ENCODE measurements at regions not wholly inside any gene's neighbourhood (a gene's known extent, or its start where the extent isn't known, plus 50 kb on each side); places are given as distances from the start of the nearest gene placed in this dataset.
"Not testable (repeated sequence)": the region's sequence is repeated elsewhere in the genome, so short reads cannot be mapped to it uniquely, and the experiment has no call there.

DNA sequence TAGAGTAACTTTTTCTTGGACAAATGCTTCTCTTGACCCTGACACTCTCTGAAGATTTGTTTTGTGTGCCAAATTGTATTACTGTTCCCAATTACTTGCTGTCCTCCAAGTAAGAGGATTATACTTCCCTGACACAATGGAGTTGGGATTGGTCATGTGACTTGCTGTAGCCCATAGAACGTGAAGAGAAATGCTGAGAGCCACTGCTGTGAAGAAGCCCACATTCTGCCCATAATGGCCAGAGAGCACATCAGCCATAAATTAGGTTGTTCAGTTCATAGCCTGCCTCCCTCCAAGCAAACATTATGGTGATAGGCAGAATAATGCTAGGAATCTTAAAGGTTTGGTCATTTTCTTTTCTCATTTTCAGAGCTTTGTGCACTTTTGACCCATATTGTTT, 198.9 kb downstream of the SPATA31A1 start:
- not testable (repeated sequence) for H3K4me3 ChIP-seq (ENCODE audit: low read length)
- peak; percentile 10 for DNase-seq (ENCODE audit: low read depth)

DNA sequence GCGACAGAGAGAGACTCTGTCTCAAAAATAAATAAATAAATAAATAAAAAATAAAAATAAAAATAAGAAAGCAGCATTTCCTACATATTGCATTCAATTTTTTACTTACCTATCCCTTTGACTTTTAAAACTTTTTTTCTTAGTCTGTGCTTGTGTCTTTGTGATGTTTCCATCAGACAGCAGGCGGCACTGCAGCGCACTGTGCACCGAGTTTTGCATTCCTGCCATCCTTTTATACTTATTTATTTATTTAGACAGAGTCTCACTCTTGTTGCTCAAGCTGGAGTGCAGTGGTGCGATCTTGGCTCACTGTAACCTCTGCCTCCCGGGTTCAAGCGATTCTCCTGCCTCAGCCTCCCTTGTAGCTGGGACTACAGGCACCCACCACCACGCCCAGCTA, 203.9 kb downstream of the SPATA31A1 start:
- TF ChIP-seq, protein P1, sequence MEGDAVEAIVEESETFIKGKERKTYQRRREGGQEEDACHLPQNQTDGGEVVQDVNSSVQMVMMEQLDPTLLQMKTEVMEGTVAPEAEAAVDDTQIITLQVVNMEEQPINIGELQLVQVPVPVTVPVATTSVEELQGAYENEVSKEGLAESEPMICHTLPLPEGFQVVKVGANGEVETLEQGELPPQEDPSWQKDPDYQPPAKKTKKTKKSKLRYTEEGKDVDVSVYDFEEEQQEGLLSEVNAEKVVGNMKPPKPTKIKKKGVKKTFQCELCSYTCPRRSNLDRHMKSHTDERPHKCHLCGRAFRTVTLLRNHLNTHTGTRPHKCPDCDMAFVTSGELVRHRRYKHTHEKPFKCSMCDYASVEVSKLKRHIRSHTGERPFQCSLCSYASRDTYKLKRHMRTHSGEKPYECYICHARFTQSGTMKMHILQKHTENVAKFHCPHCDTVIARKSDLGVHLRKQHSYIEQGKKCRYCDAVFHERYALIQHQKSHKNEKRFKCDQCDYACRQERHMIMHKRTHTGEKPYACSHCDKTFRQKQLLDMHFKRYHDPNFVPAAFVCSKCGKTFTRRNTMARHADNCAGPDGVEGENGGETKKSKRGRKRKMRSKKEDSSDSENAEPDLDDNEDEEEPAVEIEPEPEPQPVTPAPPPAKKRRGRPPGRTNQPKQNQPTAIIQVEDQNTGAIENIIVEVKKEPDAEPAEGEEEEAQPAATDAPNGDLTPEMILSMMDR (conservative IDR thresholded peaks at IDR 0.05; ENCODE audit: low read depth, low read length): peak; percentile 31
- DNase-seq (ENCODE audit: low read depth): not testable (repeated sequence)

DNA sequence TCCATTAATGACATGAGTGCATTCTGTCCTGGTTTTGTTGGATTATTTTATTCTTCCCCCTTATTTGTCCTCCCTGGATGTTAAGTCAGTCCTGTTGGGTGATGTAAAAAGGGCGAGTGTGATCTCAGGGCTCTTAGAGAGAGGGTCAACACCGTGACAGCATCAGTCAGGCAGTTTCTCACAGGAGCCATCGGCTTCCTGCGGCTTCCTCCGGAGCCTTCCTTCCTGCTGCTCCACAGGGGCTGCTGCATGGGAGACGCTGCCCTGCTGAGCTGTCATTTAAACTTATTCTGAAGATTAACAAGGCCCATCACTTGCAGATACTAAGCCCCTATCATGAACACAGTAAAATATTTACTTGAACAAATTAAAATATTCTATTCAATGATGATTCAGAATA, 211.3 kb downstream of the SPATA31A1 start:
- not testable (repeated sequence) for H3K4me3 ChIP-seq (ENCODE audit: low read length); DNase-seq (ENCODE audit: low read depth)

More for the DNA sequence above, 203.9 kb downstream of the SPATA31A1 start:
- not testable (repeated sequence) for H3K4me3 ChIP-seq (ENCODE audit: low read length)

DNA sequence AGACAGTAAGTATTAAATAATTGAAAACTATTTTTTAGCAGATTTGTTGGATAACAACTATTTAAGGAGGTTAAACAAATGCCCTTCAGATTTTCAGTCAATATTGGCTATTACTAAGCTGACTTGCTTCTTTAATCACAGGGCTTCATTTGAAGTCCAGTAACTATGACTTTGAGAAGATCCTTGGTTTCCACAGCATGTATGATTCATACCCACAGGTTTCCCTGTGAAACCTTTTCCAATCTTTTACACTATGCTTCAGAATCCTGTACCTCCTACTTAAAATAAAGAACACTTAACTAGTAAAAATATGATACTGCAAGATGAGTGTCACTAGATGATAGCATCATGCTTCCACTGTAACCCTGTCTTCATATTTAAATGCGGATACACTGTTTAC, 211.9 kb downstream of the SPATA31A1 start:
- not testable (repeated sequence) for H3K4me3 ChIP-seq (ENCODE audit: low read length); DNase-seq (ENCODE audit: low read depth)

DNA sequence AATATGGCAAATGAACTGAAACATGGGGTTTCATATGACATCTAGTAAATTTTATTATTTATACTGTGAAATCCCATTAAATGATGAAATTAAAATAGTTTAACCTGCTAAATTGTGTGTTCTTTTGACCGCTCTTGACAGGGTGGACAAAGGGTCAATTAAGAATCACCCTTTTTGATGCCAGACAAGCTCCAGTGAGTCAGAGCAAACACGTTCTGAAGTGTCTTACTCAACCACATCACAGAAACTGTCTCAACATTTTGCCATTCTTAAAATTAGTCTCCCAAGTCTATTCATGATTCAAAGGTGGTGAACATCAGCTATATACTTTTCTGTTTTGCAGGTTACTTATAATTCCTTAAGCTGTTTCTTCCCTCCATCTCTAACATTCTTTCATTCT, 213.4 kb downstream of the SPATA31A1 start:
- not testable (repeated sequence) for H3K4me3 ChIP-seq (ENCODE audit: low read length); DNase-seq (ENCODE audit: low read depth)

DNA sequence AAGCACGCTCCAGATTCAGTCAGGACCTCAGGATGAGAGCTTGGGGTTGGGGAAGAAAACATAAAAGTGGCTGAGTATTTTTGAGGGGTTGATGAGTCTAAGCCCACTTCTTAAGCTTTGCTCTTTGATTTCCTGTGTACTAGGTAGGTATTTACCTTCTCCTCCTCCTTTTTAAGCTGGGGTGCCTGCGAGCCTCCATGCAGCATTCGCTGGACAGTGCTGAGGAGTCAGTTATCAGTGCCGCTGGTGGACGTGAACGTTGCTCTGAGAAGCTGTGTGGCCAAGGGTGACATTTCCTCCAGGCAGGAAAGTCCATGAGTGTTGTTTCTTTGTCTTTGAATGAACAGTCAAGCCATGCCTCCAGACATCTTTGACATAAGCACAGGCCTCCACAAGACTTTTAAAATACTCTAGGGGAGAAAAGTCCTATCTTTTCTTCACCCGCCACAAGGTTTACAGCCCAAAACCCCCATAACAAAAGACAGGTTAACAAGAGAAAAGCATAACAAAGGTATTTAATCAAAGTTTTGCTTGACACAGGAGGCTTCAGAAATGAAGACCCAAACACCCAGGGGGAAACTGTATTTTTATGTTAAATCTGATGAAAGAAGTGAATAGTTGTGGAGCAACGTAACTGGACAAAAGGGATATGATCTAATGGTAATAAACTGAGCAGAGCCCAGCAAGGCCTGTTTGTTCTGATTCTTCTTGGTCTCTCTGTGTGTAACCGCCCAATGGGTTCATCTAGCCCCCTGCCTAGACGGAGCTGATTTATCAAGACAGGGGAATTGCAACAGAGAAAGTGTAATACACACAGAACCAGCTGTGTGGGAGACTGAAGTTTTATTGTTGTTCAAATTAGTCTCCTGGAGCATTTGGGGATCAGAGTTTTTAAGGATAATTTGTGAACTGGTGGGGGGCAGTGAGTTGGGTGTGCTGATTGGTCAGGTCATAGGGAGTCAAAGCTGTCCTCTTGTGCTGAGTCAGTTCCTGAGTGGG, 217.9 kb downstream of the SPATA31A1 start:
- H3K4me3 ChIP-seq (ENCODE audit: low read length); DNase-seq (ENCODE audit: low read depth): not testable (repeated sequence)

DNA sequence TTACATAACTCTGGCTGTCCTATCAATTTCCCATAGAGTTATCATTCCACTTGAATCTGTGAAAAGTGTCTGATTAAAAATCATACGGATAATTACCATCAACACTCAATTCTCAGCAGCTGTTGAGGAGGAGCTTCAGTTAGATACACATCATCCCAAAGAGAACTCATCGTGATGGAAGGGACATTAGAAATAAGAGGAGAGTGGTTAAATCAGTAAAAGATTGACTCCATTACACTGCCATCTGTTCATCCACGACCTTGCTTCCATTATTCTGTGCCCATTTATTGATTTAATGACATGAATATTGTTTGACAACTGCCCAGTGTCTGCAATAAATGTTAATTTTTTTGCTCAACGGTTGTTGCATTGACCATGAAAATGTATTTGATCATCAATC, 223.5 kb downstream of the SPATA31A1 start:
- DNase-seq (ENCODE audit: low read depth): not testable (repeated sequence)

DNA sequence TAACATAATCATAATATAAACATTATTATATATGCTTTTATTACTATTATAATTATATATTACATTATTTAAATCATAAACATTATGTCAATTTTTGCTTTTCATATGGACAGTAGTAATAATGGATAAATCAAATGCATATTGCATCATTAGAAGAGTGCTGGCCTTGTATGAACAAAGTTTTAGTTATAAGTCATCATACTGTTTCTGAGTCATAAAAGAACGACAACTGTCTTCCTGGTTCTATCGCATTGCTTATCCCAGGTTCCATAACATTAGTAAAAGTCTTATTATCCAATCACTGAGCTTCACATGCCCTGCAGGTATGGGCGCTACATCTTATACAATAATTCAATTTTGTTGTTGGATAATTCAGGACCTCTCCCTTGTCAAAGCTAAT, 225.8 kb downstream of the SPATA31A1 start:
- H3K4me3 ChIP-seq (ENCODE audit: low read length); DNase-seq (ENCODE audit: low read depth): not testable (repeated sequence)

More for the DNA sequence above, 223.5 kb downstream of the SPATA31A1 start:
- not testable (repeated sequence) for H3K4me3 ChIP-seq (ENCODE audit: low read length)

DNA sequence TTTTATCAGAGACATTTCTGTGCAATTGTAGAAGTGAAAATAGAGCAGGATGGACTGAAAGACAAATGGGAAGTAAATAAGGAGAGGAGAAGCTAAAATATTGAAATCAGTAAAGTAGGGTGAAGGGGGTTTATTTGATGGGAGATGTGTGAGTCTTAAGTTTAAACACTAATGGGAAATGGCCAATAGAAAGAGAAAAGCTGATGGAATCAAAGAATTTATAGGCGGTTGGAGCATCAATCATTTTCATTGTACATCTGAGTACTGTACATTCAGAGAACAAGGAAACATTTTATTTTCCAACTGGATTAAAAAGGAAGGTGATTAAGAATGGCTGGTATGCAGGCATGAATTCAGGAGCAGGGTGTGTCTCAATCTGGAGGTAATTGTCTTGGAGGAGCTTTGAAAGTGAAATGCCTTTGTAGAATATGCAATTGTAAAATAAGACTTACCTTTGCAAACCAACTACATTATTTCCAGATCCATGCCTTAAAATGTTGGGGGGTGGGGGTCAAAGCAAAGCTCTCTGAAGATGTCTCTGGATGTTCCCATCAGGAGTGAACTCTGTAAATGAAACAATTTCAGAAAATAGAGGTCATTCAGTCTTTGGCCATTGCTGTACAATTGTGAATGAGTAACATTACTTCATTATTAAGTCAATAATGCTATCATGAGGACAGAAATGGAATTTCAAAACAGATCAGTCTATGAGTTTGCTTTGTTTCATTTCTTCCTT, 227.4 kb downstream of the SPATA31A1 start:
- peak; percentile 39 for DNase-seq (ENCODE audit: low read depth)

DNA sequence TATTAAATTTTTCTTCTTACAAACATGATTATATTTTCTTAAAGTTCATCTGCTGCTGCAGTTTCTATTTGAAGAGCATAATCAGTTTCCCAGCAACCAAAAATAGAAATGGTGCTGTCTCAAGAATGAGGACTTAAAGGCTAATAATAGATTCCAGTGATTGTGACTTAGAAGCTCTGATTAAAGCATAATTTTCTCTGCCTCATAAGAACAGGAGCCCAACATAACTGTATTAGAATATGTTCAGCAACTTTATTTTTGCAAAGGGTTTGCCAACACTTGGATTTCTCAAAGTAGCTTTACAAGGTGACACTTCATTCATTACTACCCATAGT, 227.9 kb downstream of the SPATA31A1 start:
- not testable (repeated sequence) for H3K4me3 ChIP-seq (ENCODE audit: low read length)
- peak; percentile 41 for DNase-seq (ENCODE audit: low read depth)

More for the DNA sequence above, 227.4 kb downstream of the SPATA31A1 start:
- not testable (repeated sequence) for H3K4me3 ChIP-seq (ENCODE audit: low read length)

DNA sequence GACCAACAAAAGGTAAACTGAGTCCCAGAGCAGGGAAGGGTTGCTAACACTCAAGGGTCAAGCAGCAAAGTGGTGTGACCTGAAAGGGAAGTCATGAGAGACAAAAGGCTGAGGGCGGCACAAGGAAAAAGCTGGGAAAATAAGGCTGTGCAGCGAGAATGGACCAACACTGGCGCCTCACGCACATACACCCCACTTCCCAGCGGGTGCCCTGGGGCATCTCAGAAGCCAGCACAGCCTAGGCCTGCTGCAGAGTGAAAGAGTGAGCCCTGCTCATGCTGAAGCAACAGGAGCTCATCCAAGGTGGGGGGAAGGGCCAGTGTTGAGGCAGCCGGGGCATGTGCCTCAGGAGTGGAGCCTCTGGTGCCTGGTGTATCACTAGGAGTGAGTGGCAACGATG, 229.8 kb downstream of the SPATA31A1 start:
- not testable (repeated sequence) for H3K4me3 ChIP-seq (ENCODE audit: low read length); DNase-seq (ENCODE audit: low read depth)

DNA sequence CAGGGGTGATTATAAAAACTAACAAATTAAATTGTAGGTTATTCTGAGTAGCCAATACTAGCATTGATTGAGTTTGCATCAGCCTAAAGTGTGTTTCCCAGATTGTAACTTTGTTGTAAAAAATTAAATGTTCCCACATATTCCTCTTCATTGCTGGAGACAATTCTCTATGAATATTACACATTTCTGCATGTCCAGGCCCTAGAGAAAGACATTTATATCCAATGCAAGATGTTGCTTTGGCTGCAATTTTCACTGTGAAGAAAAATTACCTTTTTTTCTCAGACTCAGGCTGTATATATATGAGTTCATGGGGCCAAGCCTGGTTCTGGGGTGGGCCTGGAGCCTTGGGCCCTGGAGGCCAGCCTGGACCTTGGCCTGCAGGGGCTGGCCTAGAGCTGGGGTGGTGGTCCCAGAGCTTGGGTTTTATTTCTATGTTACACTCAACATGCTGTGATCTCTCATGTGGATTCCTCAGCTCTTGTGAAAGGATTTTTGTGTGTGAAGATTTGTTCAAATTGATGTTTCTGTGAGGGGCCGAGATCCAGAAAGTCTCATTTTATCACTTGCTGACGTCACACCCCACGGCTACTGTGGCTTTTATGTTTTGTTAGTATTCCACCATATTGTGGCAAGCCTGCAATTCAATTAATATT, 232.5 kb downstream of the SPATA31A1 start:
- no peak for DNase-seq (ENCODE audit: low read depth)
- no peak overlapping the region for H3K4me3 ChIP-seq (ENCODE audit: low read length)
- TF ChIP-seq, protein P1 (conservative IDR thresholded peaks at IDR 0.05; ENCODE audit: low read depth, low read length): no peak

All from retinal pigment epithelial cell (primary cell).